Lower lobe of right lung (tissue), 2 donors: ENCODE measurements at regions not wholly inside any gene's neighbourhood (a gene's known extent, or its start where the extent isn't known, plus 50 kb on each side); places are given as distances from the start of the nearest gene placed in this dataset.

Experiments used
- ATAC-seq, 2 donors: fragments of 200-7000 bp; cut with Tn5 transposase; one replicate each; pipeline ENCODE4 v1.9.1; 2020 to 2022; ENCODE audit warnings: mild to moderate bottlenecking in 2 of 2, moderate library complexity in 2 of 2
- DNase-seq: peaks from one replicate; pipeline ENCODE4 v3.0.0-alpha.2; 2020
- H3K27ac ChIP-seq: fragments of 200-600 bp; one replicate; pipeline ENCODE4 v1.8.0; 2022
- H3K27me3 ChIP-seq: fragments of 200-600 bp; one replicate; pipeline ENCODE4 v1.8.0; 2022; ENCODE audit warnings: low read depth
- H3K36me3 ChIP-seq: fragments of 200-600 bp; one replicate; pipeline ENCODE4 v1.8.0; 2022; ENCODE audit warnings: mild to moderate bottlenecking
- H3K4me1 ChIP-seq: fragments of 200-600 bp; one replicate; pipeline ENCODE4 v1.8.0; 2022
- H3K4me3 ChIP-seq: fragments of 200-600 bp; one replicate; pipeline ENCODE4 v1.8.0; 2022; ENCODE audit warnings: mild to moderate bottlenecking
- H3K9me3 ChIP-seq: fragments of 200-600 bp; one replicate; pipeline ENCODE4 v1.8.0; 2022
- CTCF ChIP-seq: fragments of 200-600 bp; IDR thresholded peaks from one replicate; pipeline ENCODE4 v1.8.0; 2022; ENCODE audit warnings: antibody characterized with exemption, mild to moderate bottlenecking
- intact Hi-C: fragments of 100-400 bp; cut with DNase I; formaldehyde crosslinking; loops from one replicate; pipeline ENCODE4 v1.11.0; 2022
- donor health status: DM: no; HTN: yes; CAD: no; lungs with severe emphysema.

GRCh38 chr9:33645706-33646105, 121.7 kb downstream of the ANKRD18B start:
- H3K4me1 ChIP-seq: no peaks in the 10 kb centered on the region
- no peak for TF ChIP-seq CTCF
- H3K9me3 ChIP-seq: no peaks in the 10 kb centered on the region
- intact Hi-C loops: no loop called here
- DNase-seq: no peak
- H3K27me3 ChIP-seq: peaks cover 8% of the 10 kb centered on the region
- H3K4me3 ChIP-seq: no peak overlapping the region
- no peak overlapping the region for H3K27ac ChIP-seq
- no peak for ATAC-seq
- no peaks in the 10 kb centered on the region for H3K36me3 ChIP-seq

GRCh38 chr9:33649463-33649862, 125.4 kb downstream of the ANKRD18B start:
- H3K9me3 ChIP-seq: no peaks in the 10 kb centered on the region
- no peak overlapping the region for H3K4me3 ChIP-seq
- no peaks in the 10 kb centered on the region for H3K36me3 ChIP-seq
- peaks cover 17% of the 10 kb centered on the region for H3K27me3 ChIP-seq
- no peak overlapping the region for H3K27ac ChIP-seq
- no peaks in the 10 kb centered on the region for H3K4me1 ChIP-seq
- intact Hi-C loops: no loop called here
- TF ChIP-seq CTCF: no peak
- DNase-seq: no peak
- ATAC-seq: no peak

- no peaks in the 10 kb centered on the region for H3K9me3 ChIP-seq
Measured at GRCh38 chr9:33651125-33651524, 127.1 kb downstream of the ANKRD18B start.

GRCh38 chr9:33659921-33660320, 135.4 kb upstream of the PRSS3 start:
- TF ChIP-seq CTCF: no peak
- ATAC-seq (no peak), DNase-seq (no peak)
- Histone ChIP-seq H3K4me3 (no peak overlapping the region), H3K36me3 (no peaks in the 10 kb centered on the region), H3K9me3 (no peaks in the 10 kb centered on the region), H3K27me3 (peaks cover 4% of the 10 kb centered on the region), H3K4me1 (no peaks in the 10 kb centered on the region), H3K27ac (no peak overlapping the region)
- intact Hi-C loops: no loop called here

More at GRCh38 chr9:33651125-33651524, 127.1 kb downstream of the ANKRD18B start:
- no peak for TF ChIP-seq CTCF
- intact Hi-C loops: no loop called here
- H3K4me1 ChIP-seq: no peaks in the 10 kb centered on the region
- no peak overlapping the region for H3K4me3 ChIP-seq
- H3K27me3 ChIP-seq: peaks cover 21% of the 10 kb centered on the region
- H3K27ac ChIP-seq: no peak overlapping the region
- no peak for ATAC-seq
- no peaks in the 10 kb centered on the region for H3K36me3 ChIP-seq
- no peak for DNase-seq

GRCh38 chr9:33660772-33661171, 134.6 kb upstream of the PRSS3 start:
- no peaks in the 10 kb centered on the region for H3K36me3 ChIP-seq
- H3K27me3 ChIP-seq: no peaks in the 10 kb centered on the region
- TF ChIP-seq CTCF: no peak
- no peak overlapping the region for H3K4me3 ChIP-seq
- intact Hi-C loops: no loop called here
- no peak overlapping the region for H3K27ac ChIP-seq
- no peak for ATAC-seq
- no peak for DNase-seq
- no peaks in the 10 kb centered on the region for H3K4me1 ChIP-seq
- no peaks in the 10 kb centered on the region for H3K9me3 ChIP-seq

GRCh38 chr9:33661176-33661575, 134.2 kb upstream of the PRSS3 start:
- no peak for TF ChIP-seq CTCF
- H3K36me3 ChIP-seq: no peaks in the 10 kb centered on the region
- no peak for DNase-seq
- H3K27me3 ChIP-seq: no peaks in the 10 kb centered on the region
- no peaks in the 10 kb centered on the region for H3K9me3 ChIP-seq
- H3K4me3 ChIP-seq: no peak overlapping the region
- intact Hi-C loops: no loop called here
- ATAC-seq: no peak
- H3K27ac ChIP-seq: no peak overlapping the region
- H3K4me1 ChIP-seq: no peaks in the 10 kb centered on the region
